H54 (cell line): ENCODE measurements at regions not wholly inside any gene's neighbourhood (a gene's known extent, or its start where the extent isn't known, plus 50 kb on each side); places are given as distances from the start of the nearest gene placed in this dataset.
"Not testable (repeated sequence)": the region's sequence is repeated elsewhere in the genome, so short reads cannot be mapped to it uniquely, and the experiment has no call there.

Experiments used
- DNase-seq: peaks from one replicate; pipeline ENCODE4 v3.0.0; 2011; ENCODE audit warnings: low spot score, mixed read lengths; ENCODE audit not compliant: insufficient read length
- FAIRE-seq: peaks from 3 replicates; lab custom pipeline; 2011; peaks lifted over from hg19 to GRCh38; lab: Jason Lieb, UNC
- POLR2A ChIP-seq: IDR thresholded peaks from 2 replicates; pipeline ENCODE4 v1.6.1; 2011; ENCODE audit warnings: low read depth, mild to moderate bottlenecking, low read length

DNA sequence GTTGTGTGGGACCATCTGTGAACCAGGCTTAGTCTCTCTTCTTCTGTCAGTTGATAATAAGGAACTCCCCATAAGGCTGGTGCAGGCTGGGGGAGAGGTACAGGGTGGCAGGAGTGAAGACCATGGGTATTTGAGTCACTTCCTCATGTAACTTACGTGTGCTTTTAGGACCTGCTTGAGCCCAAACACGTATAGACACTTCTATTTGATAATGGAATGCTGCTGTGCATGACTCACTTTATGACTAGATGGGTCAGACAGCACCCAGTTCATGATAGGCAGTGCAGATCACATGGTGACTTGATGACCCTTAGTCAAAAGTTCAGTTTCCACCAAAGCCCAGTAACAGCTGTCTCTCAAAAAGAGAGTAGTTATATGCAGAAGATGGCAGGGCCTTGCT is 490.9 kb downstream of the ZBBX start:
- DNase-seq (no peak), FAIRE-seq (no peak)
- no peak for TF ChIP-seq POLR2A

GRCh38 chr3:166879661-166880060 is 500.4 kb downstream of the ZBBX start:
- TF ChIP-seq POLR2A = no peak
- DNase-seq (no peak), FAIRE-seq (no peak)

GRCh38 chr3:166877971-166878370 is 502.1 kb downstream of the ZBBX start:
- FAIRE-seq = no peak
- no peak for TF ChIP-seq POLR2A

GRCh38 chr3:166864473-166865467 is 515.3 kb downstream of the ZBBX start:
- TF ChIP-seq POLR2A = no peak
- FAIRE-seq = no peak

More at GRCh38 chr3:166877971-166878370, 502.1 kb downstream of the ZBBX start:
- no peak for DNase-seq

DNA sequence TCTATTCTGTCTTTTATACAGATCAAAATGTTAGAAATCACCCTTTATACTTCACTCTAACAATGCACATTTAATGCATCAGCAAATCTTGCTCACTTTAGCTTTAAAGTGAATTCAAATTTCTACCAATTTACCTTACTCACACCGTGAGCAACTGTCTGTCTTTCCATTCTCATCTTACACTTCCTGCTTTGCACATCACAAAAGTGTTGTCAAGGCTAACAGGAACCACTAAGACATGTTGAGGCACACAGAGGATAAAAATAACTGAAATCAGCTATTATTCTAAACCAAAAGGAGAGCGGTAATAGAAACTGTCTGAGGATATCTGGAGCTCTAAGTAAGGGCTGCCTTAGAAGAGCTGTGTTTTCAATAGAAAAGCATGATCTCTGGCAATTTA is 519.9 kb downstream of the ZBBX start:
- DNase-seq (no peak), FAIRE-seq (no peak)
- no peak for TF ChIP-seq POLR2A

More at GRCh38 chr3:166864473-166865467, 515.3 kb downstream of the ZBBX start:
- DNase-seq = no peak

DNA sequence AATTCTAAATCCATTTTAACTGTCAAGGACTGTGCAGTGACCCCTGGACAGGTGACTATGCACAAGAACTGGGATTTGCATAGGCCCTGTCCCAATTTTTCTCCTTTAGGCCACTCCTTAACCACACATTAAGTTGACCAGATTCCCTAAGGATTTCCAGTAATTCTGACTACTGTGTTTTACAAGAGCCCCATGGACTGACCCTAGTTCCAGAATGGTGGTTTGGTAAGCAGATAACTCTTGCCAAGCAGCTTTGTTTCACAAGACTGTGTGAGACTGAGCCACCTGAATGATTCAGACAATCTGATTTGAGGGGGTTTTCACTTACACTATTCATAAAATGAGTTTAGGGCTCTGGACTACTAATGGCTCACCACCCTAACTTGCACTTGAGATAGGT is 535.8 kb downstream of the ZBBX start:
- FAIRE-seq (no peak), DNase-seq (no peak)
- TF ChIP-seq POLR2A = no peak

DNA sequence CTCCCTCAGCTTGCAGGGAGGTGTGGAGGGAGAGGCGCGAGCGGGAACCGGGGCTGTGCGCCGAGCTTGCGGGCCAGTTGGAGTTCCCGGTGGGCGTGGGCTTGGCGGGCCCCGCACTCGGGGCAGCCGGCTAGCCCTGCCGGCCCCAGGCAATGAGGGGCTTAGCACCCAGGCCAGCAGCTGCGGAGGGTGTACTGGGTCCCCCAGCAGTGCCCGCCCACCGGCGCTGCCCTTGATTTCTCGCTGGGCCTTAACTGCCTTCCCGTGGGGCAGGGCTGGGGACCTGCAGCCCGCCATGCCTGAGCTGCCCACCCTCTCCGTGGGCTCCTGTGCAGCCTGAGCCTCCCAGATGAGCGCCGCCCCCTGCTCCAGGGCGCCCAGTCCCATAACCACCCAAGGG is 537.3 kb downstream of the ZBBX start:
- FAIRE-seq, DNase-seq: not testable (repeated sequence)

GRCh38 chr3:166837535-166837934 is 542.6 kb downstream of the ZBBX start:
- no peak for TF ChIP-seq POLR2A
- FAIRE-seq = no peak
- DNase-seq = peak; percentile 7

DNA sequence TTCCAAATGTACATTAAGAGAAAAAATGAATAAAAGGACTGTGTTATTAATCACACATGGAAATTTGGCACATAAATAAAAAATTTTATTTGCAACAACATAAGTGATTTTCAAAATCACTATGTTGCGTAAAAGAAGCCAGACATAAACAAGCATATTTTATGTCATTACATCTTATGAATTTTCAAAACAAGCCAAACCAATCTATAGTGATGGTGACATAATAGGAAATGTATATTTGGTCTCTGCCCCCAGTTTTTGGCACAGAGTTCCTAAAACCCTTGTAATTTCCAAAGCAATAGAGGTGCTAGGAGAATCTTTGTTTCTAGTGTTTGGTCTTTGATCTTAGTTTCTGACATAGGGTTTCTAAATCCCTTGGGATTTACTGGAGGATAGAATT is 543.3 kb downstream of the ZBBX start:
- DNase-seq (no peak), FAIRE-seq (no peak)
- TF ChIP-seq POLR2A = no peak

DNA sequence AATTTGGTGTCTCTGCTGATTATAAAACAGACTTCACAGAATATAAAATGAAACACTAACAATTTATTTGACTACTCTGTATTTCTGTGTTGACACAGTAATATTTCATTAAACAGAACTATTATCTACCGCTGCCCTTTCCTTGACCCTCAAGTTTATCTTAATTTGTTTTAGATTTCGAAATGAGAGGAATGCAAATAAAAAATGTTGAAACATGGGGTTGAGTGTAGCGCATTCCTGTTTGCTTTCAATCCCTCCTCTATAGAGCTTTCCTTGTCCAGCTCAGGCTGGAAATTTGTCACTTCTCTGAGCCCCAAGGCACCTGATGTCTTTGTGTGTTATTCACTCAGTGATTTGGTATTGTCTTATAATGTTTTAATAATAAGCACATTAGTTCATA is 550.2 kb downstream of the ZBBX start:
- FAIRE-seq (no peak), DNase-seq (no peak)
- TF ChIP-seq POLR2A = no peak

- no peak for DNase-seq
- no peak for FAIRE-seq
- no peak for TF ChIP-seq POLR2A
Measured at GRCh38 chr3:166818464-166818863, 561.6 kb downstream of the ZBBX start.

DNA sequence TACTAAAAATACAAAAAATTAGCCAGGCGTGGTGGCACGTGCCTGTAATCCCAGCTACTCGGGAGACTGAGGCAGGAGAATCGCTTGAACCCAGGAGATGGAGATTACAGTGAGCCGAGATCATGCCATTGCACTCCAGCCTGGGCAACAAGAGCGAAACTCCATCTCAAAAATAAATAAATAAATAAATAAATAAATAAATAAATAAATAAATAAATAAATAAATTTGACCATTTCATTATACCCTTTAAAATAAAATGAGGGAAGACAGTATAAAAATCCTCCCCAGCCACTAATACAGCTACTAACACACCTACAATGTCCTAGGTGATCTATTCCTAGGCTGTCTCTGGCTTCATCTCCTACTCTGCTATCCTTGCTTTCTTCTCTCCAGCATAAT is 562.8 kb downstream of the ZBBX start:
- not testable (repeated sequence) for DNase-seq, FAIRE-seq

DNA sequence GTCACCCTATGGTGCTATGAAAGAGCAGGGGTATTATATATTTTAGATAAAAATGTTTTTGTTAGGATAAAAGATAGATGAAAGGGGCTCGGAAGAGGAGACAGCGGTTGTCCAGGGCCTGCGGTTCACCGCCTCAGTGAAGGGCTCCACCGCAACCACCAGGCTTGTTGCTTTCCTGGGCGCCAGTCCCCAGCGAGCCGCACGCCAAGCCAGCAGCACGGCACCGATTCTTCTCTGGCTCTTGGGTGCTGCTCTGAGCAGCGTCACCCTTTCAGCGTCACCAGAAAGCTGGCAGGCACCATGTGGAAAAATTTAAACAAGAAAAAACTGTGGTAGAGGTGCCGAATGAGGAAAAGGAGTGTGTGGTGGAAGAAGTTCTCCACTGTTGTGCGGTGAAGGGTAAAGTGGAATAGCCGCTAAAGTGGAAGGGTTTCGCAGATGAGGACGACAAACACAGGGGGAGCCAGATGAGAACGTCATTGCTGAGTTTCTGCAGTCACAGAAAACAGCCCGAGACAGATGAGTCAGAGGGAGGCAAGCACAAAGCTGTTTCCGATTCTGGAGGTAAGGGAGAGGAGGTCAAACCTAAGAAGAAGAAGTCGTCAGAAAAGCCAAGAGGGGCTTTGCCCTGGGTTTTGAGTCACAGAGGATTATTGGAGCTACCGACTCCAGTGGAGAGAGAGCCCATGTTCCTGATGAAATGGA is 569.2 kb downstream of the ZBBX start:
- FAIRE-seq = no peak
- TF ChIP-seq POLR2A = no peak
- no peak for DNase-seq

- FAIRE-seq = no peak
- no peak for DNase-seq
- TF ChIP-seq POLR2A = no peak
Measured at GRCh38 chr3:166809520-166809919, 570.6 kb downstream of the ZBBX start.
